GM21737 (cell line): ENCODE measurements at regions not wholly inside any gene's neighbourhood (a gene's known extent, or its start where the extent isn't known, plus 50 kb on each side); places are given as distances from the start of the nearest gene placed in this dataset.
"Not testable (repeated sequence)": the region's sequence is repeated elsewhere in the genome, so short reads cannot be mapped to it uniquely, and the experiment has no call there.

Experiments
- ATAC-seq: cut with Tn5 transposase; IDR thresholded peaks from one replicate; pipeline ENCODE4 v1.9.1; 2021; ENCODE audit warnings: mild to moderate bottlenecking, moderate library complexity; ENCODE audit not compliant: unreplicated experiment

- no peak for ATAC-seq
Measured at GRCh38 chr6:3900744-3901336, 51.7 kb downstream of the FAM50B start.

- no peak for ATAC-seq
Measured at GRCh38 chr6:3902871-3903648, 53.9 kb downstream of the FAM50B start.

GRCh38 chr6:3904518-3904917 lies 55.3 kb downstream of the FAM50B start:
- no peak for ATAC-seq

GRCh38 chr6:3905945-3906845 lies 57.0 kb downstream of the FAM50B start:
- ATAC-seq, result no peak

- no peak for ATAC-seq
Measured at GRCh38 chr6:3906846-3907151, 57.6 kb downstream of the FAM50B start.

- no peak for ATAC-seq
Measured at GRCh38 chr6:3908223-3908622, 59.0 kb downstream of the FAM50B start.

- ATAC-seq, result no peak
Measured at GRCh38 chr6:3908961-3909360, 59.8 kb downstream of the FAM50B start.

GRCh38 chr6:3910106-3910663 lies 61.0 kb downstream of the FAM50B start:
- no peak for ATAC-seq

GRCh38 chr6:3911130-3911529 lies 62.0 kb downstream of the FAM50B start:
- no peak for ATAC-seq

- ATAC-seq, result no peak
Measured at GRCh38 chr6:3911614-3912336, 62.6 kb downstream of the FAM50B start.

GRCh38 chr6:3912361-3913076 lies 63.3 kb downstream of the FAM50B start:
- ATAC-seq, result no peak

- no peak for ATAC-seq
Measured at GRCh38 chr6:3913077-3913957, 64.1 kb downstream of the FAM50B start.

GRCh38 chr6:3913958-3914337 lies 64.8 kb downstream of the FAM50B start:
- ATAC-seq, result no peak

- ATAC-seq, result no peak
Measured at GRCh38 chr6:3915076-3915791, 66.1 kb downstream of the FAM50B start.

GRCh38 chr6:3916211-3916610 lies 67.0 kb downstream of the FAM50B start:
- ATAC-seq, result no peak

- not testable (repeated sequence) for ATAC-seq
Measured at GRCh38 chr6:3916749-3917148, 67.6 kb downstream of the FAM50B start.

- no peak for ATAC-seq
Measured at GRCh38 chr6:3918469-3918868, 69.3 kb downstream of the FAM50B start.

- no peak for ATAC-seq
Measured at GRCh38 chr6:3919130-3919628, 70.0 kb downstream of the FAM50B start.
